ENCODE measurements at regions not wholly inside any gene's neighbourhood (a gene's known extent, or its start where the extent isn't known, plus 50 kb on each side); places are given as distances from the start of the nearest gene placed in this dataset.

DNA sequence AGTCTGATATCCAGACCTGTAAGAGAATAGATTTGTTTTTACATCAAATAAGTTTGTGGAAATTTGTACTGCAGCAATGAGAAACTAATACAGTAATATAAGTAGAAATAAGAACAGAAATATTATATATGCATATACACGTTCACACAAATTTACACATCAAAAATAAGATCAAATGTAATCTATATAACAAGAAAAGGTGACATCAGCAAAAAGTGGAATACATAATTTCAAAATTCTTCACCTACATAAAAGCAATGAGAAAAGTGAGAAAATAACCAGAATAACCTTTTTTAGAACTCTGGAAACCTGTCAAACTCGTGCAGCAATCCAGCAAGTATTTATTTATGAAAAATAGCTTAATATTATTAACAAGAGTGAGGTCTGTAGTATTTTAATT, 1124.6 kb upstream of the ATXN7L3B start:
- Mint-ChIP-seq H3K4me3 (no peak overlapping the region), H3K27ac (no peak overlapping the region), H3K36me3 (ENCODE audit: low read depth) (no peaks in the 10 kb centered on the region), H3K9me3 (ENCODE audit: insufficient read depth) (peaks cover 23% of the 10 kb centered on the region), H3K27me3 (ENCODE audit: low read depth) (no peaks in the 10 kb centered on the region), H3K4me1 (ENCODE audit: low read depth) (no peaks in the 10 kb centered on the region)
- DNase-seq (no peak), ATAC-seq (no peak)
- ChIA-PET POLR2A (no interaction called here), CTCF (no interaction called here)

DNA sequence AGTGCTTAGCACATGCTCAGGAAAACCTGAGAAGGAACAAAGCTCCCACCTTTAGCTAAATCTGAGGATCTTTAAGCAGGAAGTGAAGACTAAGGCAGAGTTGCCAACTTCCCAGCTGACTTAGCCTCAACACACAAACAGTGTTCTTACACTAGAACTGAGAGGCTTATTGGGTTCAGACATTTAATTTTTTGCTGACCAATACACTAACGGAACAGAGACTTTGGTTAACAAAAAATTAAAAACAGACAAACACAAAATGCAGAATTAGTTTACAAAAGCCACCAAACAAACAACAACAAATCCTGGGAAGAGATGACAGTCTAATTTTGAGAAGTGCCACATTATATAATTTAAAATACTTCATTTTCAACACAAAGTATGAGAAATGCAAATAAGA, 1123.7 kb upstream of the ATXN7L3B start:
- ChIA-PET POLR2A (no interaction called here), CTCF (no interaction called here)
- Mint-ChIP-seq H3K9me3 (ENCODE audit: insufficient read depth) (peaks cover 19% of the 10 kb centered on the region), H3K4me1 (ENCODE audit: low read depth) (no peaks in the 10 kb centered on the region), H3K27ac (no peak overlapping the region), H3K27me3 (ENCODE audit: low read depth) (no peaks in the 10 kb centered on the region), H3K36me3 (ENCODE audit: low read depth) (no peaks in the 10 kb centered on the region), H3K4me3 (no peak overlapping the region)
- no peak for ATAC-seq
- no peak for DNase-seq

- ATAC-seq, result no peak
- no peak overlapping the region for H3K27ac Mint-ChIP-seq
- no peaks in the 10 kb centered on the region for H3K27me3 Mint-ChIP-seq (ENCODE audit: low read depth)
Observed at GRCh38 chr12:73414926-73415325, 1122.7 kb upstream of the ATXN7L3B start.

DNA sequence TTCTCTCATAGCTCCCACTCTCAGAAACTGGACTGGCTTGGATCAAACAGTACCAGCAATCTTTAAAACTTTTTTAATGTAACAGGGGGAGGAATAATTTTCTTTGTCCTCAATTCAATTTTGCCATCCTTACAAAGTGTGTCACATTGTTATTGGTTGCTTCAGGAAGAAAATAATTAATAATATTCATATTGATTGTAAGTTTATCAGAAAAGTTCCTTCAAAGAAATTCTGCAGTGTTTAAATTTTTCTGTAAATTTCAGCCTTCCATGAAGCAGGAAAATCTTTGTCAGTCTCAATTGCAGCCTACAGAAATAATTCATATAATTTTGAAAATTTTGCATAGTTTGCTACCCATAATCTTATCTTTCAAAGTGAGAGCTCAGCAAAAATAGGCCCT, 1119.1 kb upstream of the ATXN7L3B start:
- H3K27ac Mint-ChIP-seq, result no peak overlapping the region
- no peak for ATAC-seq
- H3K4me1 Mint-ChIP-seq (ENCODE audit: low read depth), result no peaks in the 10 kb centered on the region
- H3K9me3 Mint-ChIP-seq (ENCODE audit: insufficient read depth), result peaks cover 11% of the 10 kb centered on the region
- no peaks in the 10 kb centered on the region for H3K36me3 Mint-ChIP-seq (ENCODE audit: low read depth)
- ChIA-PET POLR2A (interaction anchor here (0.6 kb wide), 1 partner anchor 1390 kb away, joined by 3 read pairs; no protein-coding TSS in a partner anchor), CTCF (no interaction called here)
- no peak overlapping the region for H3K4me3 Mint-ChIP-seq
- H3K27me3 Mint-ChIP-seq (ENCODE audit: low read depth), result no peaks in the 10 kb centered on the region
- no peak for DNase-seq

More at GRCh38 chr12:73414926-73415325, 1122.7 kb upstream of the ATXN7L3B start:
- Mint-ChIP-seq H3K4me3 (no peak overlapping the region), H3K9me3 (ENCODE audit: insufficient read depth) (peaks cover 19% of the 10 kb centered on the region), H3K36me3 (ENCODE audit: low read depth) (no peaks in the 10 kb centered on the region), H3K4me1 (ENCODE audit: low read depth) (no peaks in the 10 kb centered on the region)
- DNase-seq, result no peak
- ChIA-PET CTCF (no interaction called here), POLR2A (no interaction called here)

- CTCF ChIA-PET, result interaction anchor here (0.5 kb wide), 1 partner anchor 35 kb away, joined by 3 read pairs; no protein-coding TSS in a partner anchor
- POLR2A ChIA-PET, result no interaction called here
- no peak overlapping the region for H3K4me3 Mint-ChIP-seq
Observed at GRCh38 chr12:73421832-73422231, 1115.8 kb upstream of the ATXN7L3B start.

DNA sequence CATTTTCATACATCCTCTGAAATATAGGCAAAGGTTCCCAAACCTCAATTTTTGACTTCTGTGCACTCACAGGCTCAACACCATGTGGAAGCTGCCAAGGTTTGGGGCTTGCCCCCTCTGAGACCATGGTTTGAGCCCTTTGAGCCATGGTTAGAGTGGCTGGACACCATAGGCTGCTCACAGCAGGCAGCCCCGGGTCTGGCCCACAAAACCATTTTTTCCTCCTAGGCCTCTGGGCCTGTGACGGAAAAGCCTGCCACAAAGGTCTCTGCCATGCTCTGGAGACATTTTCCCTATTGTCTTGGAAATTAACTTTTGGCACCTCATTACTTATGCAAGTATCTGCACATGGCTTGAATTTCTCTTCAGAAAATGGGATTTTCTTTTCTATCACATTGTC, 1113.2 kb upstream of the ATXN7L3B start:
- no peaks in the 10 kb centered on the region for H3K27me3 Mint-ChIP-seq (ENCODE audit: low read depth)

More at GRCh38 chr12:73421832-73422231, 1115.8 kb upstream of the ATXN7L3B start:
- H3K9me3 Mint-ChIP-seq (ENCODE audit: insufficient read depth), result peaks cover 4% of the 10 kb centered on the region
- H3K36me3 Mint-ChIP-seq (ENCODE audit: low read depth), result no peaks in the 10 kb centered on the region
- ATAC-seq (no peak), DNase-seq (no peak)
- H3K27me3 Mint-ChIP-seq (ENCODE audit: low read depth), result no peaks in the 10 kb centered on the region
- H3K27ac Mint-ChIP-seq, result no peak overlapping the region
- H3K4me1 Mint-ChIP-seq (ENCODE audit: low read depth), result no peaks in the 10 kb centered on the region

DNA sequence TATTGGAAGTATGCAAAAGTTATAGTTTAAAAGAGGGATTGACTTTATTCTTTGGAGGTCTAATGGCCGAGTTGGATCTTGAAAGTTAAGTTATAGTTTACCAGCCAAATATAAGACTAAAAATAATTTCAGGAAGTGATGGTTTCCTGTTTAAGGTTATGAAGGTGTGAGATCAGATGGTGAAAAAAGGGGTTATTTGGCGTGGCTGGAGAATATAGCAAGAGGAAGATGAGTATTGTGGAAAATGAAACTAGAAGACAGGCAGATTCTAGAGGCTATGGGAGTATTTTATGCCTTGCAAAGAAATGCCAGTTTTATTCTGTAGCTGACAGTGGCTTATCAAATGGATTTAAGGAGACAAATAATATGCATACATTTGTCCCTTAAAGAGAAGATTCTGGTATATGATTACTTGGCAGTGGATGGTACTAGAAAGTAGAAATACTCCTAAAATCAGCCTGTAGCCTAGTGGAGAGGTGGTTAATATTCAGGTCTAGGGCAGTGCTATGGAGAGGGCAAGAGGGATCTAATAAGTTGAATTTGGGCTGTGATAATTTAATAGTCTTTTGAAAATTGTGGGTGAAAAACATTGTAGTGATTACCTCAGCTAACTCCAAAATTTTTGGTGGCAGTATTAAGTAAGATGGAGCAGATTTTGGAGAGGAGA, 1091.8 kb upstream of the ATXN7L3B start:
- Mint-ChIP-seq H3K4me1 (ENCODE audit: low read depth) (peaks cover 6% of the 10 kb centered on the region), H3K9me3 (ENCODE audit: insufficient read depth) (no peaks in the 10 kb centered on the region), H3K4me3 (no peak overlapping the region), H3K27me3 (ENCODE audit: low read depth) (no peaks in the 10 kb centered on the region), H3K27ac (no peak overlapping the region), H3K36me3 (ENCODE audit: low read depth) (no peaks in the 10 kb centered on the region)
- ChIA-PET CTCF (no interaction called here), POLR2A (no interaction called here)
- DNase-seq (no peak), ATAC-seq (no peak)

More for the DNA sequence above, 1113.2 kb upstream of the ATXN7L3B start:
- POLR2A ChIA-PET, result no interaction called here
- ATAC-seq (no peak), DNase-seq (no peak)
- CTCF ChIA-PET, result no interaction called here
- peaks cover 4% of the 10 kb centered on the region for H3K9me3 Mint-ChIP-seq (ENCODE audit: insufficient read depth)
- H3K4me3 Mint-ChIP-seq, result no peak overlapping the region
- no peak overlapping the region for H3K27ac Mint-ChIP-seq
- no peaks in the 10 kb centered on the region for H3K36me3 Mint-ChIP-seq (ENCODE audit: low read depth)
- no peaks in the 10 kb centered on the region for H3K4me1 Mint-ChIP-seq (ENCODE audit: low read depth)

DNA sequence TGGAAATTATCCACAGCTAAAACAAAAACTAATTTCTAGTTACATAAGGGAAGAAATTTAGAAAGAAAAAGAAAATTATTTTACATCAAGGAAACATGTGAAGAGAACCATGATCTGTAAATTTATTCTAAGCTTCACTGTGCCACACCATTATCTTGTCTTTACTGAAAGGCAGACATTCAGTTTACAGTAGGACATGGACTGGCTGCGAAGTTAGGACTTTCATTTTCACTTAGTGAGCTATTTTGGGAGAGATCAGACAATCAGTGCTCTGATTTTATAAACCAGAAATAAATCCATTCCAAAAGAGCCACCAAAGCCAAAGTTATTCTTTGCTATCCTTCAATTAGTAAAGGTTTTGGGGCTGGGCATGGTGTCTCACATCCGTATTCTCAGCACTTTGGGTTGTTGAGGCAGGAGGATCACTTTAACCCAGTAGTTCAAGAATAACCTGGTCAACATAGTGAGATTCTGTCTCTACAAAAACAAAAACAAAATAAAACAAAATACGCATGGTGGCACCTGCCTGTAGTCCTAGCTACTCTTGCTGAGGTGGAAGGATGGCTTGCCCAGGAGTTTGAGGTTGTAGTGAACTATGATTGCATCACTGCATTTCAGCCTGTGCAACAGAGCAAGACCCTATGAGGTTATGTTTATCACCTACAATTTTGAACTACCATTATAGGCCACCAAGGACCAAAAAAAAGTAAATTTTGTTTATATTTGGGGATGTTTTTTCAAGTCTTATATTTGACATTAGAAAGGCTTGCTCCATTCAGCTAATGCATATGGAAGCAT, 1084.8 kb upstream of the ATXN7L3B start:
- ChIA-PET POLR2A (no interaction called here), CTCF (no interaction called here)
- H3K27ac Mint-ChIP-seq, result no peak overlapping the region
- DNase-seq (no peak), ATAC-seq (no peak)
- H3K36me3 Mint-ChIP-seq (ENCODE audit: low read depth), result no peaks in the 10 kb centered on the region
- no peak overlapping the region for H3K4me3 Mint-ChIP-seq
- no peaks in the 10 kb centered on the region for H3K4me1 Mint-ChIP-seq (ENCODE audit: low read depth)
- no peaks in the 10 kb centered on the region for H3K27me3 Mint-ChIP-seq (ENCODE audit: low read depth)
- H3K9me3 Mint-ChIP-seq (ENCODE audit: insufficient read depth), result no peaks in the 10 kb centered on the region

- ATAC-seq, result no peak
- CTCF ChIA-PET, result no interaction called here
- no peak overlapping the region for H3K27ac Mint-ChIP-seq
- H3K4me1 Mint-ChIP-seq (ENCODE audit: low read depth), result no peaks in the 10 kb centered on the region
- no peak for DNase-seq
- POLR2A ChIA-PET, result no interaction called here
- peaks cover 3% of the 10 kb centered on the region for H3K9me3 Mint-ChIP-seq (ENCODE audit: insufficient read depth)
- no peaks in the 10 kb centered on the region for H3K36me3 Mint-ChIP-seq (ENCODE audit: low read depth)
- H3K4me3 Mint-ChIP-seq, result no peak overlapping the region
- no peaks in the 10 kb centered on the region for H3K27me3 Mint-ChIP-seq (ENCODE audit: low read depth)
Observed at GRCh38 chr12:73460212-73460611, 1077.4 kb upstream of the ATXN7L3B start.

GRCh38 chr12:73465106-73465505, 1072.5 kb upstream of the ATXN7L3B start:
- CTCF ChIA-PET, result no interaction called here
- no peak for DNase-seq
- no peak overlapping the region for H3K4me3 Mint-ChIP-seq
- H3K4me1 Mint-ChIP-seq (ENCODE audit: low read depth), result no peaks in the 10 kb centered on the region
- no peak overlapping the region for H3K27ac Mint-ChIP-seq
- H3K36me3 Mint-ChIP-seq (ENCODE audit: low read depth), result no peaks in the 10 kb centered on the region
- peaks cover 6% of the 10 kb centered on the region for H3K9me3 Mint-ChIP-seq (ENCODE audit: insufficient read depth)
- POLR2A ChIA-PET, result no interaction called here
- no peaks in the 10 kb centered on the region for H3K27me3 Mint-ChIP-seq (ENCODE audit: low read depth)
- no peak for ATAC-seq

DNA sequence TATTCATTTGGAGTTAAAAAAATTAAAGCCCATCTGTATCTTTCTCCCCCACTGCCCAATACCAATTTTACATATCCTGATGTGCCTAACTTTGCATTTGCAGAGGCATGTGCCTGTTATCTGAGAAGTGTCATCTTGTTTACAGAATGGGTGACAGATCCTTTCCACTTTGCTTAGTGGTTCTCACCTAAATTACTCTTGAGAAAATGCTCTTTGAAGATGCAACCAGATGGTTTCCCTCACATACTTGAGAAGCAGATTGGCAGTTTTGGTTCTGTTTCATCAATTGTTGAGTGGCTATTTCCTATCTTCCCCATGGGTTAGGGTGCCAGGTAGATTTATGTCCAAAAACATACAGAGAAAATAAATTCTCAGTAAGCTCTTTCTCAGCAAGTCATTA, 1051.4 kb upstream of the ATXN7L3B start:
- no peaks in the 10 kb centered on the region for H3K27me3 Mint-ChIP-seq (ENCODE audit: low read depth)
- peaks cover 32% of the 10 kb centered on the region for H3K9me3 Mint-ChIP-seq (ENCODE audit: insufficient read depth)
- no peak for DNase-seq
- H3K27ac Mint-ChIP-seq, result no peak overlapping the region
- H3K36me3 Mint-ChIP-seq (ENCODE audit: low read depth), result no peaks in the 10 kb centered on the region
- no peaks in the 10 kb centered on the region for H3K4me1 Mint-ChIP-seq (ENCODE audit: low read depth)
- H3K4me3 Mint-ChIP-seq, result no peak overlapping the region
- no peak for ATAC-seq
- ChIA-PET CTCF (no interaction called here), POLR2A (no interaction called here)

GRCh38 chr12:73506611-73507010, 1031.0 kb upstream of the ATXN7L3B start:
- no peak overlapping the region for H3K27ac Mint-ChIP-seq
- DNase-seq (no peak), ATAC-seq (no peak)
- no peaks in the 10 kb centered on the region for H3K27me3 Mint-ChIP-seq (ENCODE audit: low read depth)
- no peaks in the 10 kb centered on the region for H3K36me3 Mint-ChIP-seq (ENCODE audit: low read depth)
- no peak overlapping the region for H3K4me3 Mint-ChIP-seq
- H3K4me1 Mint-ChIP-seq (ENCODE audit: low read depth), result no peaks in the 10 kb centered on the region
- CTCF ChIA-PET, result no interaction called here
- peaks cover 8% of the 10 kb centered on the region for H3K9me3 Mint-ChIP-seq (ENCODE audit: insufficient read depth)
- POLR2A ChIA-PET, result no interaction called here

Measured in activated CD8-positive, alpha-beta T cell treated with anti-CD3 and anti-CD28 coated beads, Interleukin-2, amount 10 ng/mL, durations not matched to agents 7 days and 5 days (primary cell).